IgD-negative memory B cell (primary cell): ENCODE measurements at regions not wholly inside any gene's neighbourhood (a gene's known extent, or its start where the extent isn't known, plus 50 kb on each side); places are given as distances from the start of the nearest gene placed in this dataset.
A peak's percentile ranks its signal among the peaks of the same experiment; 100 is the strongest.
"Not testable (repeated sequence)": the region's sequence is repeated elsewhere in the genome, so short reads cannot be mapped to it uniquely, and the experiment has no call there.

Experiments used
- H3K27ac Mint-ChIP-seq, 3 donors: one replicate each; pipeline ENCODE4 v1.8.0; 2020 to 2022; ENCODE audit warnings: mild to moderate bottlenecking in 3 of 3, mixed read lengths in 3 of 3, moderate library complexity in 1 of 3
- H3K27me3 Mint-ChIP-seq: one replicate; pipeline ENCODE4 v1.8.0; 2021; ENCODE audit warnings: mixed read lengths
- H3K36me3 Mint-ChIP-seq: one replicate; pipeline ENCODE4 v1.8.0; 2020; ENCODE audit warnings: mild to moderate bottlenecking, mixed read lengths
- H3K4me1 Mint-ChIP-seq, 3 donors: one replicate each; pipeline ENCODE4 v1.8.0; 2020 to 2022; ENCODE audit warnings: mixed read lengths in 3 of 3, mild to moderate bottlenecking in 1 of 3
- H3K4me3 Mint-ChIP-seq, 4 donors: one replicate each; pipeline ENCODE4 v1.8.0; 2020 to 2022; ENCODE audit warnings: mild to moderate bottlenecking in 4 of 4, mixed read lengths in 4 of 4, moderate library complexity in 3 of 4
- H3K9me3 Mint-ChIP-seq, 3 donors: one replicate each; pipeline ENCODE4 v1.8.0; 2020 to 2021; ENCODE audit warnings: mixed read lengths in 3 of 3, mild to moderate bottlenecking in 1 of 3

DNA sequence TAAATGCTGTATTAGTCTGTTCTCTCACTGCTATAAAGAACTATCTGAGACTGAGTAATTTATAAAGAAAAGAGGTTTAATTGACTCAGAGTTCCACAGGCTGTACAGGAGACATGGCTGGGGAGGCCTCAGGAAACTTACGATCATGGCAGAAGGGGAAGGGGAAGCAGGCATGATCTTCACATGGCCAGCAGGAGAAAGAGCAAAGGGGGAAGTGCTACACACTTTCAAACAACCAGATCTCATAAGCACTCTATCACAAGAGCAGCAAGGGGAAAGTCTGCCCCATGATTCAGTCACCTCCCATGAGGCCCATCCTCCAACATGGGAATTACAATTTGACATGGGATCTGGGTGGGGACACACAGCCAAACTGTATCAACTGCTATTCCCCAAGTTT, 367.8 kb upstream of the DPPA4 start:
- not testable (repeated sequence) for H3K36me3 Mint-ChIP-seq, H3K4me3 Mint-ChIP-seq, H3K4me1 Mint-ChIP-seq, H3K27ac Mint-ChIP-seq, H3K9me3 Mint-ChIP-seq, H3K27me3 Mint-ChIP-seq

DNA sequence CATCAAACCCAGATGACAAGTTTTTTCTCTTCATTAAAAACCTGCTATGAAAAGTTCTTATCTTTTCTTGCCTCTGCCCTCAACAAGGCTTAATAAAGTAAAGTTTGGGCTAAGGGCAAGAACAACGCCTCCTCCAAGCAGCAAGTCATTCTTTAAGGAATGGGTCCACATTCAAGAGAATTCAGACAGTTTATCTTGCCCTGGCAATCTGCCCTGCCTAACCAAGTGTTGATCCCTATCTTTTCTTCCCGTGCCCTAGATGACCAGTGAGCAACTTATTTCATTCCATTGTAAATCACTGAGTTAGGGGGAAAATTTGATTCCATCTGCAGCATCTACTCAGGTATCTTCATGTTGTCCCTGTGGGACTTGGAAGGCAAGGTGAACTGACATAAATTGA, 370.3 kb upstream of the DPPA4 start:
- H3K27me3 Mint-ChIP-seq, result no peaks in the 10 kb centered on the region
- H3K36me3 Mint-ChIP-seq, result no peaks in the 10 kb centered on the region
- H3K27ac Mint-ChIP-seq, result peak overlapping the region in 1 of 3 donors; percentile 6
- no peak overlapping the region for H3K4me3 Mint-ChIP-seq
- no peaks in the 10 kb centered on the region for H3K4me1 Mint-ChIP-seq
- peaks cover under 1 to 8% (median 4%) of the 10 kb centered on the region in 3 donors for H3K9me3 Mint-ChIP-seq

DNA sequence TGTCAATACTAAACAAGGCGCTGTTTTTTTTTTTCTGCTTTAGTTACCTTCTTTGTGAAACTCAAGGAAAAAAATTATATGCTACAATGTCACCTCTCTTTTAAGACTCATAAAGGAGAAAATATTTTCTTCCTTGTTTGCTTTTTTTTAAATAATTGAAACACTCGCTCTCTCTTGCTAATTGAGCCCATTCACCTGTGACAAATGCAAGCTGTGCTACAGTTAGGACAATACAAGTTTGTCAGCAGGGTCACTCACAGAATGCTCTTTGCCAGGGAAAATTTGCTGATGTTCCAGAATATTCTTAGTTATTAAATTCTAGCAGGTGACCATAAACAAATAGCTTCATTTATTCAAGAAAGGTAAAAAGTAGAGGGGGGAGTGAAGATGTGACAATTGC, 375.9 kb upstream of the DPPA4 start:
- peaks cover 3 to 6% (median 3%) of the 10 kb centered on the region in 3 donors for H3K9me3 Mint-ChIP-seq

DNA sequence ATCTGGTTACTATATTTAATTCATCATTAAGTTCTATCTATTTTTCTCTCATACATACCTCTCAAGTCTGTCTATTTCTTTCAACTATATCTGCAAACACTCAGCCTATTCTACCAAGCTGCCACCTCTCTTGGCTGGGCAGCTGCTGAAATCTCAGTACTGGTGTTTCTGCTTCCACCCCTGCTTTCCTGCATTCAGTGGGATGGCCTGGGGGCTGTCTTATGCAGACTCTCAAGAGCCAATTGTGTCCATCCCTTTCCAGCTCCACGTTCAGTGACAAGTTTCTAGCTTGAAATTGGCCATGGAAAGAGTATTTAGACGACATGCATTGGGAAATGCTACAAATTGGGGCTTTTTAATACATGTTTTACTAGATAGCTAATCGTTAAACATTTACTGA, 378.4 kb upstream of the DPPA4 start:
- Mint-ChIP-seq H3K36me3 (no peaks in the 10 kb centered on the region), H3K9me3 (peaks cover 3 to 5% (median 3%) of the 10 kb centered on the region in 3 donors), H3K4me1 (no peaks in the 10 kb centered on the region), H3K4me3 (no peak overlapping the region), H3K27me3 (no peaks in the 10 kb centered on the region), H3K27ac (no peak overlapping the region)

More for the DNA sequence above, 375.9 kb upstream of the DPPA4 start:
- Mint-ChIP-seq H3K27me3 (no peaks in the 10 kb centered on the region), H3K36me3 (no peaks in the 10 kb centered on the region), H3K27ac (no peak overlapping the region), H3K4me1 (no peaks in the 10 kb centered on the region), H3K4me3 (no peak overlapping the region)

GRCh38 chr3:109718850-109719249, 381.5 kb upstream of the DPPA4 start:
- Mint-ChIP-seq H3K9me3 (peaks cover 0 to 7% (median 3%) of the 10 kb centered on the region in 3 donors), H3K36me3 (no peaks in the 10 kb centered on the region), H3K4me3 (no peak overlapping the region), H3K4me1 (no peaks in the 10 kb centered on the region), H3K27ac (no peak overlapping the region), H3K27me3 (no peaks in the 10 kb centered on the region)

DNA sequence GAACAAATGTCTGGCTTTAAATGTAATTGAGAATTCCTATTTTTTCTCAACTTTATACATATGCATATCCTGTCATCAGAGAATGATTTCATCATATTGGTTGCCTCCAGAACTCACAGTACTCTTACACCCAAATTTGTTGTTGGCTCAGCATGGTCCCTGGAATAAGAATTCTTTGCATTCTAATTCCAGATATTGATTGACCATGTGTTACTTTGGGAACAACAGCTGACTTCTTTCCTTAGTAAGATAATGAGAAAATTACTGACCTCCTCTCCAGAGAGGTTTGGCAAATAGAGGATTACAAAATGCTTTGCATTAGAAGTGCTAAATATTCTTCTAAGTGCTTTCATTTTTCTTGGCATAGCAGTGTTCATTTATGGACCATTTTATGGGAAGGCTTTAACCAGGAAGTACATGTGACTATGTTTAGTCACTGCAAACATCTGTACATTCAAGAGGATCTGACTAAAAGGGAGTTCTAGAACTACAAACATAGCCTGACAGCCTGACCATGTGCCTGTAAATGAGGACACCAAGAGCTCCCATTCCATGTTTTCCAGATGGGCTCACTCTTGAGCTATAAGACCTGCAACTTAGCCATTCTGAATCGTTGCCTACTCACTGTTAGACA, 391.6 kb upstream of the DPPA4 start:
- Mint-ChIP-seq H3K9me3 (no peaks in the 10 kb centered on the region), H3K27ac (no peak overlapping the region), H3K4me1 (no peaks in the 10 kb centered on the region), H3K27me3 (no peaks in the 10 kb centered on the region), H3K4me3 (no peak overlapping the region), H3K36me3 (no peaks in the 10 kb centered on the region)

DNA sequence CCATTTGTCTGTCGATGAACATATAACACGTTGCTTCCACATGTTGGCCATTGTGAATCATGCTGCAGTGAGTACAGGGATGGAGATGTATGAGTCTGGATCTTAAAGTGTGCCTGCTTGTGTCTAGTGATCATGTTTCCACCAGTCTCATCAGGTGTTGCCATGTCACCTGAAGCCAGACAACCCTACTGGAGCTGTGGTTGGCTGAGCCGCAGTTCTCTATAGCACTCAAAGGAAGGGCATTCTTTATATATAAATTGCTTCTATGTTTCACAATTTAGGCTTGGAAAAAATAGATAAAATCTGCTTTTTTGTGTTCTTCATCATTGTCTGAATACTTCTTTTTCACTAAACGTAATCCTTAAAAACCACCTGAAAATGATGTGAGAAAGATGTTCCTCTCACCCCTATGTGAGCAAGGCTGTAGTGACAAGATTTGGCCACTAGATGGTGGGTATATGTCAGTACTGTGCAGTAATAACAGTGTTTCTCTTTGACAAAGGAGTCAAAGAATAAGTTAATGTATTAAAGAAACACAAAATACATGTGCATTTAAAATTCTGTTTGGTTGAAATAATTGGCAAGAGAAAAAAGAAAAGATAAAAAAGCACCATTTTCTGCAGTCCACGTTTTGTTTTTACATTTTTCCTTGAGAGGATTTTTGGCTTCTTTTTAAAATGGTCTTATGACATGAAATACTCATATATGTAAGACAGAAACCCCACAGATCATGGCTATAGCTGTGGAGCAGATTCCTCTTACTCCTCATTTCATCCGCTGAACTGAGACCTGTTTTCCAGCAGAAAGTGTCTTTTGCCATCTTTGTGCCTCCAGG, 394.5 kb upstream of the DPPA4 start:
- H3K36me3 Mint-ChIP-seq, result no peaks in the 10 kb centered on the region
- no peak overlapping the region for H3K4me3 Mint-ChIP-seq
- no peaks in the 10 kb centered on the region for H3K27me3 Mint-ChIP-seq
- H3K4me1 Mint-ChIP-seq, result no peaks in the 10 kb centered on the region
- H3K9me3 Mint-ChIP-seq, result peaks cover 1 to 8% (median 2%) of the 10 kb centered on the region in 3 donors
- no peak overlapping the region for H3K27ac Mint-ChIP-seq

DNA sequence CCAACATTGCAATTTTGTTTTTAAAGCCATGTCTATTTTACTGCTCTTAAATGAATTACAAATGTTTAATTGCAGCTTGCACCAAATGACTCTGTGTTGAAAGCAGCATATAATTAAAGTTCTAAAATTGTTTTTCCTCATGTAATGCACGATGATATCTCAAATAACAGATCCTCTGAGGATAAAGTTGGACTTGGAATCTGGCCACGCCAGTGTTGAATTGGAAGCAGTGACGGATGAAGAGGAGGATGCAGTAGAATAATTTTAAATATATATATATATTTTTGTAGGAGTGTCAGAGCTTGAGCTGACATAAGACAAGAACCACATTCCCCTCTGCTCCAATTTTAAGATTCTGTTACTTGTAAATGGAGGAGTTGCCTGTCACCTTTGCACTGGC, 406.6 kb upstream of the DPPA4 start:
- no peaks in the 10 kb centered on the region for H3K27me3 Mint-ChIP-seq
- no peak overlapping the region for H3K4me3 Mint-ChIP-seq
- H3K4me1 Mint-ChIP-seq, result no peaks in the 10 kb centered on the region
- H3K27ac Mint-ChIP-seq, result no peak overlapping the region
- H3K36me3 Mint-ChIP-seq, result no peaks in the 10 kb centered on the region
- no peaks in the 10 kb centered on the region for H3K9me3 Mint-ChIP-seq

DNA sequence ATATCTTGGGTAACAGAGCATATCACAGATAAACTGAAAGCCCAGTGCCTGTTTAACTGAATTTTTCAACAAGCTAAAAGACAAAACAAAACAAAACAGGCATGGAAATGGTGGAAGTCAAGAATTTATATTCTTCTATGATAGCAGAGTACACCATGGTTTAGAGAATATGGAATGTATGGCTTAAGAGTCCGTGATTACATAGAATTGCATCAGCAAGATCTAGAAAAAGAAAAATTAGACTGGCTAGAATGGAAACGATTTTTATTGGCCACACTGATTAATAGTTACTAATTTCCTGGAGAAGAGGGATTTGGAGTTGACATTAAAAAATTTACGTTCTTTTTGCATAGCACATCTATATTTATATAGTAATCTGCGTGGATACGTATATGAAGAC, 435.2 kb upstream of the DPPA4 start:
- Mint-ChIP-seq H3K27me3 (no peaks in the 10 kb centered on the region), H3K36me3 (no peaks in the 10 kb centered on the region), H3K9me3 (peaks cover 3 to 16% (median 4%) of the 10 kb centered on the region in 3 donors), H3K4me1 (no peaks in the 10 kb centered on the region), H3K27ac (no peak overlapping the region), H3K4me3 (no peak overlapping the region)

- Mint-ChIP-seq H3K4me3 (no peak overlapping the region), H3K36me3 (no peaks in the 10 kb centered on the region), H3K4me1 (no peaks in the 10 kb centered on the region), H3K9me3 (peaks cover 3 to 17% (median 4%) of the 10 kb centered on the region in 3 donors), H3K27ac (no peak overlapping the region), H3K27me3 (no peaks in the 10 kb centered on the region)
These were observed 436.8 kb upstream of the DPPA4 start for GRCh38 chr3:109774108-109774507.

DNA sequence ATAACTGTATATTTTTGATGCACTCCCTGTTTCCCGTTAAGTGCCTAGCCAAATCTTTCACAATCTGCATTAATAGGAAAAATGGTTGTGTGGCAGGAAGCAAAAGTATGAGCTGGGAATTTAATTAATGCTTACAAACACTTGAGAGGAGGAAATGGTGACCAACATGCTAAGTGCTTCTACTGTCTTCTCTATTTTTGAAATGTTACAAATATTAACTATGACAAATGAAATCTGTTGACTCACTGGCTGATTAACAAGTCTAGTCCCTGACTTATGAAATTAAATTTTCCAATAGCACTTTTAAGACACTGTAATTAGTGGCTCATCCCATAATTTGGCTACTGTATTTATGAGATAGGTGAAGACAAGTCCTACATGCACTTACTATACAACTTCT, 446.9 kb upstream of the DPPA4 start:
- no peaks in the 10 kb centered on the region for H3K4me1 Mint-ChIP-seq
- H3K9me3 Mint-ChIP-seq, result peaks cover 3 to 10% (median 8%) of the 10 kb centered on the region in 3 donors
- no peak overlapping the region for H3K27ac Mint-ChIP-seq
- no peaks in the 10 kb centered on the region for H3K27me3 Mint-ChIP-seq
- H3K4me3 Mint-ChIP-seq, result no peak overlapping the region
- H3K36me3 Mint-ChIP-seq, result no peaks in the 10 kb centered on the region

- Mint-ChIP-seq H3K36me3 (no peaks in the 10 kb centered on the region), H3K27me3 (no peaks in the 10 kb centered on the region), H3K27ac (no peak overlapping the region), H3K4me3 (no peak overlapping the region), H3K9me3 (peaks cover 0 to 8% (median 7%) of the 10 kb centered on the region in 3 donors), H3K4me1 (no peaks in the 10 kb centered on the region)
These were observed 447.7 kb upstream of the DPPA4 start for GRCh38 chr3:109784852-109785631.

- Mint-ChIP-seq H3K4me1 (peaks cover 2 to 8% (median 7%) of the 10 kb centered on the region in 3 donors), H3K36me3 (no peaks in the 10 kb centered on the region), H3K27ac (no peak overlapping the region), H3K4me3 (no peak overlapping the region), H3K27me3 (no peaks in the 10 kb centered on the region), H3K9me3 (peaks cover 0 to 6% (median 4%) of the 10 kb centered on the region in 3 donors)
These were observed 465.9 kb upstream of the DPPA4 start for GRCh38 chr3:109803274-109803673.

GRCh38 chr3:109804697-109805096, 467.4 kb upstream of the DPPA4 start:
- Mint-ChIP-seq H3K27ac (no peak overlapping the region), H3K4me3 (no peak overlapping the region), H3K27me3 (no peaks in the 10 kb centered on the region)

GRCh38 chr3:109806929-109807328, 469.6 kb upstream of the DPPA4 start:
- peaks cover 0 to 5% (median 4%) of the 10 kb centered on the region in 3 donors for H3K9me3 Mint-ChIP-seq
- peak overlapping the region in 1 of 3 donors; percentile 21 for H3K27ac Mint-ChIP-seq
- H3K4me1 Mint-ChIP-seq, result peaks cover 2 to 8% (median 7%) of the 10 kb centered on the region in 3 donors
- no peaks in the 10 kb centered on the region for H3K36me3 Mint-ChIP-seq
- no peaks in the 10 kb centered on the region for H3K27me3 Mint-ChIP-seq
- peak overlapping the region in 3 of 4 donors; percentile 61 to 74 (median 65) for H3K4me3 Mint-ChIP-seq

More at GRCh38 chr3:109804697-109805096, 467.4 kb upstream of the DPPA4 start:
- Mint-ChIP-seq H3K9me3 (peaks cover 0 to 5% (median 3%) of the 10 kb centered on the region in 3 donors), H3K36me3 (no peaks in the 10 kb centered on the region), H3K4me1 (peaks cover 2 to 8% (median 7%) of the 10 kb centered on the region in 3 donors)
